ENCODE measurements at regions not wholly inside any gene's neighbourhood (a gene's known extent, or its start where the extent isn't known, plus 50 kb on each side); places are given as distances from the start of the nearest gene placed in this dataset.
"Not testable (repeated sequence)": the region's sequence is repeated elsewhere in the genome, so short reads cannot be mapped to it uniquely, and the experiment has no call there.

DNA sequence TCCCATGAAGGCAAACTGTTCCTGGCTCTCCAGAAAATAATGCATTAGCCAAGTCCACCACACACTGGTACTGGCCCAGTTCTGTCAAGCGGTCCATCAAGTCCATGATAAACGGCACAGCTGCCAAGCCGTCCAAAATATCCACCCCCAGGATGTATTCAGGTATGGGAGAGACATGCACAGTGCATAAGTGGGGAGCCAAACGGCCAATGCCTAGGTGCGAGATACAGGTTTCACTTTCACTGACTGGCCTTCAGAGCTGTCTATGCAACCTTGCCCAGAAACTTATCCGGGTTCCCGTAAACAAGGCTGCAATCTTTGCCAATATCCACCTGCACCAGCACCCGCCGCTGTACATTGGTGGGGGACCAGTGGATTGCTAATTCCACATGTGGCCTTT, 795.8 kb downstream of the EFNA5 start:
- DNase-seq, result no peak

DNA sequence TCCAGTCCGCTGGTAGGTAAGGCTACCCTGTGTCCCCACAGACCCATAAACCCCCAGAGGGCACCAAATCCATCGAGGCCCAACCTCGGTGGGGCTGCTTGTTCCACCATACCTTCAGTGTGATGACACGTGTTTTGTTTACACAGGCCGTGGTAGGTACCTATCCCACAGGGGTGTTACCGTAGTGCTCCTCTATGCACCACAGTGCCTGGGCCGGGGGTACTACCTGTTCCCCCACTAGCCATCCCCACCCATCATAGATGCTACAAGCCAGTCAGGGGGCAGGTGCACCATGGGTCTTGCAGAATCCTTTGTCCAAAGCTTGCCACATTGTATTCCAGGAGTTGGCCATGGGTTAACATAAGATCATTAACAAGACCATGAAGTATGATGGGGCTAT, 796.2 kb downstream of the EFNA5 start:
- DNase-seq, result no peak

DNA sequence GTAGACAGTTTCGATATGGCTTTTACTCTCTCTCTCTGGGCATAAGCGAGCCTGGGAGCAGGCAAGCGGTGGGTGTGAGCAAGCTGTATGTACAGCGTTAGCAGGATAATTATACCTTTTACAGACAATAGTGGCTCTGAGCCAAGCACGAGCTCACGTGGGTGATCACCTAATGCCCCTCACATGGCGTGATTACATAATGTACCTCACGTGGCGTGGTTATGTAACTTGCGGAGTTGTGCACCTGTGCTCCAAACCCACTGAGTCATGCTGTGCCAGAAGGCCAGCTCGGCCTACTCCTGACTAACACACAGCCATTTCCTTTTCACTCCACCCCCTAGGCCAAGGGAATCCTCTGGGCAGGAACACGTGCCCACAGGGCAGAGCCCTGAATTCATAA, 797.2 kb downstream of the EFNA5 start:
- no peak for DNase-seq

DNA sequence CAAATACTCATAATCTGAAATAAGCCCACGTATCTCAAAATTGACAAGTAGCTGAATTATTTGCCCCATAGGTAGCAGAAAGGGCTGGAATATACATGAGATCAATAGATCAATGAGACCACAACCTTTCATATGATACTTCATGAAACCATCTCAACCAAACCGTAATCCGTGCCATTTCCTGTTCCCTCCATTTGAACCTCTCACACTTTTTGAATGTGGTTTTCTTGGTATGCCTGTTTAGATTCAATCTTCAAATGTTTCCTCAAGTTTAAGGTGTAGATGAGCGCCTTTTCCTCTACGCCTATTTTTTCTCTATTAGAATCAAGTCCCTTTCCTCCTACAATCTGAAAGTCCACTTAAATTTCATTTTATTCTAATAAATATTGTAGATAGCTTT, 805.5 kb downstream of the EFNA5 start:
- DNase-seq, result no peak

DNA sequence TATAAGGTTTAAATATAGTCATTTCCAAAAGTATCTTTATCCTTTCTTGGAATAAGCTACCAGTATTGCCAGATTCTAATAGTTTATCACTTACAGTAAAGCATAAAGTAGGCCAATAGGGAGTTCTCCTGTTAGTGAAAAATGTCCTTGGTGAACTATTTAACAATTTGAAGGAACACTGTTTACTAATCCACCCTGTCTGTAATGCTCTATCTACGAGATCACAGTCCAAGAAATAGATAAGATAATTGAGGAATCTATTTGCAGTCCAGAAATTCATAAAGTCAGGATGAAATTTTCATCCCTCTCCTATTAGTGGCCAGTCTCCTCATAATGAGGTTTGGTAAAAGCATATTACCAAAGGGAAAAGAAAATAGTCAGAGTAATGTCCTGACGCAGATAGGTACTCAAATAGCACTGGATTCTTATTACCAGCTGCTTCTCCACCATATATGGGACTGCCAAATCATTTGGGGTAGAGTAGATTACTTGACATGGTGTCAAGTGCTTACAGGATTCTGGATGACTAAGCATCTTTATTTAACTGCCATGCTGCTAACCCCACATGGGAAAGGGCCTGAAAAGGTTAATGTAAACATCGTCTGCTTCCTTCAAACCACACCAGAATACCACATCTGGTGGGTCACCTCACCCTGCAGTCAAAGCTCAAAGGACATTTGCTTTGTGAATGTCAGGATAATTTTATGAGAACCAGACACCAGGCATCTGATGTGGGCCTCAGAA, 808.1 kb downstream of the EFNA5 start:
- DNase-seq, result no peak

DNA sequence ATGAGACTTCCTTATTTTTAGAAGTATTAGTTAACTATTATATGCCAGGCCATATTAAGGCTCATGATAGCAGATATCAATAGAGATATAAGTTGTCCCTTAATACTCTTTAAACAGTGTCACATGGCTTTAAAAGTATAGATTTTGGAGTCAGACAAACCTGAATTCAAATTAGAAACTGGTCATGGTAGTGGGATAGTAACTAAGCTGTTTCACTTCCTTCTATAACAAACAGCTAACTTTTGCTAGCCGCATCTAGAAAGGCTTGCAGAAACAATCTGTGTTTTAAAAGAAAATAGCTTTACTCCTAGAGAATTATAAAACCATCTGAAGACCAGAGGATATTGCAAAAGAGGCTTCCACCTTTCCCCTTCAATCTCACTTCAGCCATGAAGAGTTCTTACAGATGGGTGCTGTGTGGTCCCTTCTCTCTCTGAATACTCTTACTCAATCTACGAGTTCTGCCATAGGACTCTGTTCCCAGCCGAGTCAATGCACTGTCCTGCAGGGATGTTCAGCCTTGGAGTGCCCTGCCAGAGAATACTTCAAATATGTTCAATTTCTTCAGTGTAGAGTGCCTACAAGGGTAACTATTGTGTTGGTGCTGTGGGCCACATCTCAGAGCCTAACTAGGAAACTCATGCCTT, 810.2 kb downstream of the EFNA5 start:
- DNase-seq, result no peak

DNA sequence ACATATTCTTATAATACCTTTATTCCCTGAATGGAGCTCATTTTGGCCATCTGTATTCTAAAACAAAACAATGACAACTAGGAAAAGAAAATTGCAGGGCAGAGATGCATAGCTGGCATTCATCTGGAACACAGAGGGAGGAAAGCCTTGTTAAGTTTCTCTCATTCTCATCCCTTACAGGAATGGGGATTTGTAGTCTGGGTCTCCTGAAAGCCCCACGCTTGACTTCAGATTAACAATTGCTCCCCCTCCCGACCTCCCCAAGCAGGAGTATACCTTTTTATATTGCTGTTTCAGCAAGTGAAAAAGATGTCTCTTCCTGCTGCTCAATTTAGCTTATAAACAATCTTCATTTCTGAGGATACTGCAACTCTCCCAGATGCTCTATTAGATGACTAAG, 812.1 kb downstream of the EFNA5 start:
- DNase-seq, result no peak

DNA sequence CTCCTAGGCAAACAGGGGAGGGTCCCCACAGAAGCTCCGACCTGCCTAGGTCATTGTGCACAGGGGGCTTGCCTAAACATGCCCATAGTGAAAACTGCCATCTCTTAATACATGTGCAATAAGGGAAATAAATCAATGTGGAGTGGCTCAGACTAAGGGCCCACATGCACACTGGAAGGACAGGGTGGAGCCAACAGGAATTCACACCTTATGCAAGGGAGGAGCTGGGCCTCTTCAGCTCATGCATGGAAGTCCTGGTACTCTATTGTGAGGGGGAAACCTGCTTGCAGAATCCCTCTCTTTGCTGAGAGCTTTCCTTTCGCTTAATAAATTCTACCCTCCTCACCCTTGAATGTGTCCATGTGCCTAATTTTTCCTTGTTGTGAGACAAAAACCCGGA, 815.8 kb downstream of the EFNA5 start:
- no peak for DNase-seq

DNA sequence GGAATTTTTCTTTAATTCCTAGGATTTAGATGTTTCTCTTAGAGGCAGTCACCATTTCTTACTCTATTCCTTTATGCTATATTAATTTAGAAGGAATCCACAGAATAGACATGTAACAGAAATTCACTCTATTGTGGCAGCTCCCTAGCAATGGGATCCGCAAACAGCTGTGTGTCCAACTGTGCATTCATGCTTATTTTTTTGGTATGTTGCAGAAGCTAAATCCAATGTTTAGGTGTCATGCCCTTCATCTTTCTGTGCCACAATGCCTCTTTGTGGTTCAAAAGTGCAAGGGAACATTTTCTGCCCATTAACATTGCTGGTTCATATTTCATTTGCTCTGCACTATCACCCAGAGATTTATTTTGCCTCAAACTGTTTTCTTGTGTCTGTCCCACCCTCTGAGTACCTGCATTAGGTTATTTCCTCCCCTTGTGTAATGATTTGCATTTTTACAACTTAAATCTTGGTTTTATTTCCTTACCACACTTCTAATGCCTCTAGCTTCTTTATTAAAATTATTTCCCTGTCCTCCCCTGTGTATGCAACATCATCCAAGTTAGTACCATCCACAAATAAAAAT, 816.5 kb downstream of the EFNA5 start:
- DNase-seq, result no peak

DNA sequence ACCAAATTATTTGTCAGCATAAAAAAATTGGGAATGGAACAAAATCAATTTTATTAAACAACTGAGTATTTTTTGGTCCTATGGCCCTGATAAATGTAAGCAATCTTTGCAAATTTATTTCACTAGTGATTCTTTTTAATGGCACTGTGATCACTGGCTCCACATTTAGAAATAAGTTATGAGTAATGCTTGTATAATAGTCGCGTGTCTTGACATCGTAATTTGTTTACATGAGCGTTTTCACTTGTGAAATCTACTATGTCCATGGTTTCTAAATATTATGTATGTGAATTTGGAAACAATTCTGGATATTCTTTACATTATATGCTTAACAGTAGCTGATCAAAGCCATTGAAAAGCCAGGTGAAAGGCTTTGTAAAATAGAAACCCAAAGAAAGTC, 817.5 kb downstream of the EFNA5 start:
- no peak for DNase-seq

DNA sequence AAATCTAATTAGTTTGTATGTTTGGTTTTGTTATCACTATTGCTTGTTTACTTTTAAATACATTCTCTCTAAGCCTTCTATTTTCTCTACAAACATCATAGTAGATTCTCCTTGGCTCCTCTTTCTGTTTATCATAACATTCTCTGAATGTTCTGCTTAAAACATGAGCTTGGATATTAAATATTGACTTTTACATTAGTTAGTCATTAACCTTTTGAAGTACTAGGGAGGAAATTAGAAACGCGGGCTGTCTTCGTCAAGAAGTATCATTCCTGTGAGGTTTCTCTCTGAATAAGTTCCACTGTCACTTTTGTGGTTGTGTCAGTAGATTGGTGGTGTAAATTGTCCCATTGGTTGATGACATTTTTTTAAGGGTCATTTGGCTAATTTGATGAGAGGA, 821.5 kb downstream of the EFNA5 start:
- DNase-seq, result no peak

DNA sequence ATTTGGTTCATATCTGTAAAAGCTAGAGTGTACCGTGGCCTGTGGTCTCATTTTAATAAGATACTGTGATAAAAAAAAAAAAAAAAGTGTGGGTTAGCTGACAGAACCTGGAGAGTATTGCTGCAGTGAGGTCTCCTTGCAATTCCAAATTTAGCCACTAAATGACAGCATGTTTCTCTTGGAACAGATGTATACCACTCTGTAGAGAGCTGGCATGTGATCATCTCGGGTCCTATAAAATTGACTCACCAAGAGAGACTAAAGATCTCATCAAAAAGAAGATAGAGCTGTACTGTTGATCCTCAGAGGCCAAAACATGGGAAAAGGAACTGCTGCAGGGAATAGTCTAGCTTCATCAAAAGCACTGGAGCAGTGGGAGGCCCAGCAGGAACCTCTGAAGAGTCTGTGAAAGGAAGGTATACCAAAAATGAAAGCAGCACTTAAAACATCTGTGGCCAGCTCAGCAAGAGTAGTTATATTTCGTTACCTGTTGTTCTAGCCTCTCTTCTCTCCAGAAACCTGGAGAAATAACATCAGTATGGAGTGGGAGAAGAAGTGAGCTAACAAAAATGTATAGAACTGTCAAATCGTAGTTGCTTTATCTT, 826.8 kb downstream of the EFNA5 start:
- DNase-seq, result no peak

DNA sequence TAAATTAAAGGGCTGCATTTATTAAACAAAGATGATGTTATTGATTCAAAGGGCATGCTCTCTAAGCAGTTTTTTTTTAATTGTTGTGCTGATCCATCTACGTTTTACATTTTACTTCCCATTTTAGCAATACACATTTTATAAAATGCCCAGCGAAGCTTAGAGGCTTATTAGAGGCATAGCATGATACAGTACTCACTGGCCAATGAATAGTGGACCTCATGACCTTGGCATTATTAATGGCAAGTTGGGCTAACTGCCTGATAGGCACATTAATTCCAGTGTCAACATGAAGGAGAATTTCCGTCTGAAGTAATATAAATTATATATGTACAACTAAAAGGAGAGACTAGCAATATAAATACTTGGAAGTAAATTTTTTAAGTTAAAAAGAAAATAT, 837.2 kb downstream of the EFNA5 start:
- no peak for DNase-seq

DNA sequence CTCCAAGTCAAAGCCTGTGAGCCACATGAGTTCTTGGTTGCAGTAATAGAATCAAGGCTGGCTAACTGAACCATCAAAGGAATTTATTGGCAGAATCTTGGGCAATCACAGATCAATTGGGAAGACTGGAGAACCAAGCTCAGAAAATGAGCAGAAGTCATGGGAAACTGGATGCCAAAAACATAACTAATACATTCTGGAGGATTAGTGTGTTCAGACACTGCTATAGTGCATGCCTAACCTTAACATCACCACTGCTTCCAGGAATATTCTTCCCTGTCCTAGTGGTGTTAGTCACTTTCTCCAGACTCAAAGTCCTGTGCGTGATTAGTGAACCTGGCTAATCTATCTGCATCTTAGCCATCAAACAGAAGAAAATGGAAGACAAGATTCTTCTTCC, 843.7 kb downstream of the EFNA5 start:
- no peak for DNase-seq

DNA sequence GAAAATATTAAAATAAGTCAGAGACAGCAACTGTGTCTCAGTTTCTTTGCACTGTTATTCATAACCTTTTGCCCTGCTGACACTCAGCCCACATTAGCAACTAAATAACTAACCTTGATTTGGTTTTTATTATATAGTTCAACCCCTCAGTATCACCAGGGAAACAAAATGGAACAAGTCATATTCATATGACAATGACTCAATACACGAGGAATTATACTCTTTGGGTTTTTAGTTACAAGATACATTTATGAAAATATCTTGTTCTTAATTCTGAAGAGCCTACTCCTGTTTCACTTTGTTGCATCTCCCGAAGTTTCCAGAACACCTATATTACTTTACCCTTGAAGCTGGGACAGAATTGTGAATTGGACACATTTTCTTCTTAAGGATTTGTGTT, 845.4 kb downstream of the EFNA5 start:
- no peak for DNase-seq

DNA sequence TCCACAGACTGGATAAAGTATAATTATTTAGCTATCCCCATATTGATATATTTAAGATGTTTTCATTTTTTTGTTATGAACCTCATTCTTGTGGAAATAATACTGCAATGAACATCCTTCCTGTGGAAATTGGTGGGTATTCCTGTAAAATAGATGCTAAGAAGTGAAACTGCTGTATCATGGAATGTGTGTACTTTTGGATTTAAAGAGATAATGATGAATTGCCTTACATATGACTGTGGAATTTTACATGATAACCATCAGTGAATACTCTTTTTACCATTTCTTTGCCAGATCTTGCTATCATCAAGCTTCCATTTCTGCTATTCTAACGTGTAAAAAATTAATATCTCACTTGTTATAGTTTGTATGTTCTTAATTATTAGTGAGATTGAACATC, 847.9 kb downstream of the EFNA5 start:
- DNase-seq, result no peak

DNA sequence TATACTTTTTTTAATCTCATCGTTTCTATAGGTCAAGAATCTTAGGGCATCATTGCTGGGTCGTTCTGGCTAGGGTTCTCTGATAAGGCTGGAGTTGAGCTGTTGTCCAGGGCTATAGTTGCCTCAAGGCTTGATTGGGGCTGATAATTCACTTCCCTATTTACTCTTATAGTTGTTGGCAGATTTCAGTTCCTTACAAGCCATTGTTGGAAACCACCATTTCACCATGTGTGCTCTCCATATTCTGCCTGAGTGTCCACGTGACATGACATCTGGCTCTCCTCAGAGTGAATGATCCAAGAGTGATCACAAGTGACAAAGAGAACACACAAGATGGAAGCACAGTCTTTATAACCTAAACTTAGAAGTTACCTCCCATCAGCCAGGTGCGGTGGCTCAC, 852.2 kb downstream of the EFNA5 start:
- DNase-seq, result no peak

DNA sequence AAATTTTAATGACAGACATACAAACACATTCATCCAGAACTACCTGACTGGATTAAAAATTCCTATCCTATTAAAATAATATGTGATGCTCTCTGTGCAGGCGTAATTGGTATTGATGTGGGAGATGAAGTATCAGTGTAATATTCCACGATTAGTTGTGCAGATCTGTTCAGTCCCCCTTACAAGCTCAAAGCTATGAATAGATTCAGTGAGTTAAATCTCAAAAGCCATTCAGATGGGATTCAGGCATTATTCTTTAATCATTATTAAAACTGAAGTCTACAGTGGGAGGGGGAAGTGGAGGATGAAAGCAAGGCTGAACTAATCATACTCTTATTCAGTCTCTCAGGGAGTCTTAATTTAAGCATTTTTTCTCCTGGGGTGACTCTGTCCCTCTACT, 855.8 kb downstream of the EFNA5 start:
- DNase-seq, result no peak

DNA sequence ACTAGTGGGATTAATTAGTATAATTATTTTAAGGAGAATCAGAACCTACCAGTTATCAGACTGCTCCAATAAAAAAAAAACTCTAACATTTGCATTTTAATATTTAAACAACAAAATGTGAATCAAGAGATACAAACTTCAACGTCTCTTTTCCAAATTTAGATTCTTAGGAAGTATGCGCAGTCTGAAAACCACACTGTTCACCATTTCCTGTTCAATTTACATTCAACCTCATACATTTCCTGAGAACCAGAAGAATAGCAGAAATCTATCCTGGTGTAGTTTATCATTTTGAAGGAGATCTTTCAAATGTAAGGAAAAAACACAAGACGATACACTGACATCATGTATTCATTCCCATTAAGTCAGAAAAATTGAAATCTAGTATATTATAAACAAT, 869.2 kb downstream of the EFNA5 start:
- DNase-seq, result no peak

DNA sequence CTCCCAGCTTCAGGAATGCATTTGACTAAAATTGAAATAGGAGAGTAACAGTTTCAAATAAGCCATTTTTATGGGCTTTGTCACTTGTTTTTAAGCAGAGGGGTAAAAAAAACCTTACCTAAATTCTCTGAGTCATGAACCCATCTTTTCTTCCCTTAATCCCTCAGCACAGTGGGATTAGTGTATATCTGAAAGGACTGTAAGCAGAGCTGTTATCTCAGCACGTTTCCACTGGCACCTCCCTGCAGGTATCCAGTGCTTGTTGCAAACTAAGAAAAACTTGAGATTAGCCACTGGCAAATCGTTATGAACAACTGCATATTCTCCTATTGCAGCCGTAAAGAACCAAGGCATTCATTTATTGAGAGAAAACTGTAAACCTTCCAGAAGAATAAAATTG, 872.7 kb downstream of the EFNA5 start:
- no peak for DNase-seq

DNA sequence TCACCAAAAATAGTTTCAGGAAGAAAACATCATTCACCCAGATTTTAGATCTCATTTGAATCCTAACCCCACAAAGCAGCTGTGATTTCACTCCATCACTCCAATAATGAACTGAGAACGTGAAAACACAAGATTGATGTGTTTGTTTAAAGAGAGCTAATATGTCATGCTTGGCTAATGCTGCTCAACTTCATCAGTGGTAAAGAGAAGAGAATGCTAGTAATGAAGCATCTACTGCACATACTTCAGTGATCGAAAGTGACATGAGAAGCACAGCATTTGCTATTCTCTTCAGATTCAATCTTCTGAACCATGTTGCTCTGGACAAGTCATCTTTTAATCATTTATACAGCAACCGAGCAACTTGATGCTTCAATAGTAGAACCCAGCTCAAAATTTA, 874.7 kb downstream of the EFNA5 start:
- DNase-seq, result no peak

DNA sequence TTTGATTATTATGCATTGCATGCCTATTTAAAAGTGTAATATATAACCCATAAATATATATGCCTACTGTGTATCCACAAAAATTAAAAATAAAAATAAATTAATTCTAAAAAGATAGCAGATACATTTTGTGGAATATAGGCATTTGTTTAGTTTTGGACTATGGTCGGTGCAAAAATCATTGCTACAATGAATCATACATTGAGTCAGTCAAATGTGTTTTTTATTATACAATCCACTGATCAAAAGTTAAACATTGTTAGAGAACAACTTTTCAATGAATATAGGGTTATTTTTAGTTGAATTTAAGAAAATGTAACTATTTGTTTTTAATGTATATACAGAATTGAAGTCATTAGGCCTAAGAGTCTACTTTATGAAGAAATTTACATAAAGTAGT, 885.9 kb downstream of the EFNA5 start:
- no peak for DNase-seq

DNA sequence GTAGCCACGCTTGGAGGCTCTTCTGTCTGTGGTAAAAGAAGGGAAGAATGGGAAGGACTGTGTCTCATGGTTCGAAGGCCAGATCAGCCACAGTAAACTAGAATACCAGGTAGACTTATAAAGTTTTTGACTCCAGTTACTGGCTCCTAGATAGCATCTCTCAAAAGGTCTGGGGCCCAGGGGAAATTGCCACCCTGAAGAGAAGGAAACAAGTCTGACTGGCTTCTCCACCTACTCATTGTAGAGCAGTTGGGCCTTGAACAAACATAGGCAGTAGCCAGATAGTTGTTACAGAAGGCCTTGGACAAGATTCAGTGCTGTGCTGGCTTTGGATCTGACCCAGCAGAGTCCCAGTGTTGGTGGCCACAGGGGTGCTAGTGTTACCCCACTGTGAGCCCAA, 890.4 kb downstream of the EFNA5 start:
- no peak for DNase-seq

DNA sequence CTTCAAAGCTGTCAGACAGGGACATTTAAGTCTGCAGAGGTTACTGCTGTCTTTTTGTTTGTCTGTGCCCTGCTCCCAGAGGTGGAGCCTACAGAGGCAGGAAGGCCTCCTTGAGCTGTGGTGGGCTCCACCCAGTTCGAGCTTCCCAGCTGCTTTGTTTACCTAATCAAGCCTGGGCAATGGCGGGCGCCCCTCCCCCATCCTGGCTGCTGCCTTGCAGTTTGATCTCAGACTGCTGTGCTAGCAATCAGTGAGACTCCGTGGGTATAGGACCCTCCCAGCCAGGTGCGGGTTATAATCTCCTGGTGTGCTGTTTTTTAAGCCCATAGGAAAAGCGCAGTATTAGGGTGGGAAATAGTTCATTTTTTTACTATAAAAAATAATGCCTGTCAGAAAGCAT, 894.2 kb downstream of the EFNA5 start:
- not testable (repeated sequence) for DNase-seq

Measured in 8988T (cell line).